ENCODE measurements at regions not wholly inside any gene's neighbourhood (a gene's known extent, or its start where the extent isn't known, plus 50 kb on each side); places are given as distances from the start of the nearest gene placed in this dataset.

DNA sequence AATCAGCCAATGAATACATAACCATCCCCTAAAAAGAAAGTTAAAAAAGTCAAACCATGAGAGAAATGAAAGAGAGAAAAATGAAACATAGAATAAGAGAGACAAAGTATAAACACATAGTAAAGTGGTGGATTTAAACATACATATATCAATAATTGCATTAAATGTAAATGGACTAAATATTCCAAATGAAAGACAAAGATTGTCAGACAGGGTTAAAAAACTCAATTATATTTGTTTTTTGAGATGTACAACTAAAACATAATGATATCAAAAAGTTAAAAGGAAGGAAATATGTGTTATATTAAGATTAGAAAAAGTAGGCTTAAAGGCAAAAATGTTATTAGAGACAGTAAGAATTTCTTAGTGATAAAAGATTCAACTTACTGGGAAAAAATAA lies 83.8 kb upstream of the CELF4 start:
- DNase-seq (ENCODE audit: low read depth): no peak

DNA sequence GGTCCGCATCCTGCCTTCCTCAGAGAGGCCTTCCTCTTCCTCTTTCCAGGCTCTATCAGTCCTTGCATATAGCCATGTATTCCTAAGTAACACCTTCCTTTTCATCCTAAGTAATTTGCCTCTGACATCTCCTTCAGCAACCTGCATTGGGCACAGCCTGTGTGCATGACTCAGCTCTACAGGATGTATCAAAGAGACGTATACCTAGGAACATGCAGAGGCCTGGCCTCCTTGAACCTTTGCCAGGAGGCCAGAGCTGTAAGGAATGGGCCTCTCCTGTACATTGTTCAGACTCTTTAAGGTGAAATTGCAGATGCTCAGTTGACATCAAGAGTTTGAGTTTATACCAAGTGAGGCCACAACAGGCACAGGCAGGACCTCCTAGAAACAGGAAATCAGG lies 76.0 kb upstream of the CELF4 start:
- no peak for DNase-seq (ENCODE audit: low read depth)

DNA sequence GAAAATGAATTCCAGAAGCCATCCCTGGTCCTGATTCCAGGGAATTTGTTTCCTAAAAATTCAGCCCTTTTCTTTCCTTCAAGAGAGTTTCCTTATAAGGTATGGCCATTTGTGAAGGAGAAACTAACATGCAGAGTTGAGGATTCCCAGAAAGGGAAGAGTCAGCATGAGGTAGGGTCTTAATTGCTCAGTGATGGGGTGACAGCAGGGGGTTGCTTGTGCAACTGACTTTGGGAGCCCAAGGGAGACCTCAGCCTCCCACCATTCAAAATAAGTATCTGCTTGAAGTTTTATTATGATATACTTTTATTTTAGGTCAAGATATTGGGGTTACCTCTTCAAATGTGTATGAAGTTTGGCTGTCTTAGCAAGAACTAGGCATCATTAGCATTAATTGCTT lies 74.9 kb upstream of the CELF4 start:
- no peak for DNase-seq (ENCODE audit: low read depth)

DNA sequence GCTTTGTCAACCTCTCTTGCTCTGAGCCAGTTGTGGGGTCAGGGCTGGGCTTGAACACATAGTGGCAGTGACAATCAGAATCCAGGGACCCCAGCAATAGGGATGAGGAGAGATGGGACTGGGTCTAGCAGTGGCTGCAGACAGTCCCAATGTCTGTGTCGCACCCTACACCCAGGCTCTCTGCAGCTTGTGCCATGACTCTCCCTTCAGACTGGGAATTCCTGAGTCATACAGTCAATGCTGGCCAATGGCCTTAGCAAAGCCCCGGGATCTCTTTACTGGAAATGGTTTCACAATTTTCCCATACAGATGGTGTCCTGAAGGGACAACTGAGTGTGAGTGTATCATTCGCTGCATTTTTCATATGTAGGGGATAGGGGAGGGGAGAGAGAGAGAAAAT lies 74.2 kb upstream of the CELF4 start:
- DNase-seq (ENCODE audit: low read depth): no peak

DNA sequence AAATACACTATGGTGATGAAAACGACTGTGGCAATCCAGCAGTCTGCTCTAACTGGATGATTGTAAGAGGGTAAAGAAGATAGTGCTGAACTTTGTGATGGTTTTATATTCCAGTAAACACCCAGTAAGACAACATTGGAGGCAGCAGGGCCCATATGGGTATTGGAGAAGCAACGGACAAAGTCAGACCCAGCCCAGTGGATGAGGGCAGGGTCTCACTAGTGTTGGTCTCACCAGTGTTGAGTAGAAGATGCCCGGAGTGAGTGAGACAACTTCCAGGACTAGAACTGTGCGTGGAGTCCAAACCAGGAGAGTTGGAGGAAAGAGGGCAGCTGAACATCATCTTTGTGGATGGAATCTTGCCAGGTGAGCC lies 71.9 kb upstream of the CELF4 start:
- no peak for DNase-seq (ENCODE audit: low read depth)

DNA sequence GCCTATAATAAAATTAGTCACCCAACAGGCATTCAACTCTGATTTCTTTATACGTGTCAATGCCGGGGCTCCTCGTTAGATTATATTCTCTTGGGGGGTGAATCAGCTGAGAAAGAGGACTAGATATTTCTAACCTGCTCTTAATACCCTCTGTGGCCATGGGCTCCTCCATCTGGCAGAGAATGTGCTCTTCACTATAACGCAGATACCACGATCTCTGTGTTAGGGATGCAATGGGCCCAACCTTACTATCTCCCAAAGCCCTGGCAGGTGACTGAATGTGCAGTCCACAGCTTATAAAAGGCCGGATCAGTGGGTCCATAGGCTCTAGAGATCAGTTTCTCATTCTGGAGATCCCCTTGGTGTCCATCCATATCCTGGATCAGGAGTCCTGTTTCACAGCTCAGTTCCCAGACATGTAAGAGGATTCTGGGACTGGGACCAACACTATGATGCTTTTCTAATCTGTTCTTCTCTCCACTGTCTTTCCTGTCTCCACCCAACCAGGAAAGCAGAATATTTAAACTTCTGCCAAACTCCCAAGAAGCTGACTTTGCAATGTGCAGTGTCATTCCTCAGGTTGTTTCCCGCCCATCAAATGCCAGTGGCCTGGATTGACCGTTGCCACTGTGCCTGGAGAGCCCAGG lies 71.4 kb upstream of the CELF4 start:
- no peak for DNase-seq (ENCODE audit: low read depth)

DNA sequence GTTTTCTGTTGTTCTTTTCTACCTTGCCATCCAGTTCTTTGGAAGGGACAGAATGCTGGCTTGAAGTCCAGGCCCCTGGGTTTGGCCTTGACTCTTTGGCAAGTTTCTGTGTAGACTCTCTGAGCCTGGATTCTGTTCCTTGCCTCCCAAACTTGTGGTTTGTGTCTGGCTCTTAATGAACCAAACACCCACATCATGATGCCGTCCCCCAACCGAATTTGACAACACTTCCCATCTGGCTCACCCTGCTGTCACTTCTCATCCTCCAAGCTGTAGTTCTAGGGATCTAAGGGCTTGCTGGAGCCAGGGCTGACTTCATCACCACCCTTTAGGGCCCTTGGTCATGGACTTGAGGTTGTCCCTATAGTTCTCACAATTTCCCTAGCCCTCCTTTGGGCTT lies 68.9 kb upstream of the CELF4 start:
- DNase-seq (ENCODE audit: low read depth): no peak

DNA sequence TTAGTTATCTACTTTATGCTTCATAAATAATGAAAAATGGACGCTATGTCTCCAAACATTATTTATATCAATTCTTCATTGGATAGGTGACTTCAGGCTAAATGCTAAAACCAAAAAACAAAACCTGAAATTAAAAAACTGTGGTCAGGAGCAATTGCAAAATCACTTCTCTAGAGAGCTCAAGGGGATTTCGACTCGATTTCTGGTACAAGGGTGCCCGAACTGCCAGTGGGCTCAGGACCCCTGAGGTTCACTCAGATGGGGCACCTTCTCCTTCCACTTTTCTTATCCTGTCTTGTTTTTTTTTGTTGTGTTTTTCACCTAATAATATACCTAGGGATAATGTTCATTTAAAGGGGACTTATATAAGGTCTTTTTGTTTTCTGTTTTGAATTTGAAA lies 65.8 kb upstream of the CELF4 start:
- no peak for DNase-seq (ENCODE audit: low read depth)

DNA sequence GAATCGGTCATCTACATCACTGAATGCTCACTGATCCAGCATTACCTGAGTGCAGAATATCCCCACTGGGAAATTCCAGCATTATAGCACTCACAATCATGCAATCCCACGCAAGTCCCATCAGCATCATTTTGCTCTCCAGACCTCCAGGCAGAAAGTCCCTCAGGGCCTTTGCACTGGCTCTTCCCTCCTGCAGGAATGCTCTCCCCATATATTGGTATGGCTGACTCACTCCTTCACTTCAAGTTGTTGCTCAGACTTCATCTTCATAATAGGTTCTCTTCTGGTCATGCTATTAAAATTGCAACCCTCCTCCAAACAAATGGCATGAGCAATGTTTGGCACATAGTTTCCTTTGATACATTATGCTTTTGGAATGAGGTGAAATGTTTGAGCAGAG lies 64.7 kb upstream of the CELF4 start:
- DNase-seq (ENCODE audit: low read depth): no peak

DNA sequence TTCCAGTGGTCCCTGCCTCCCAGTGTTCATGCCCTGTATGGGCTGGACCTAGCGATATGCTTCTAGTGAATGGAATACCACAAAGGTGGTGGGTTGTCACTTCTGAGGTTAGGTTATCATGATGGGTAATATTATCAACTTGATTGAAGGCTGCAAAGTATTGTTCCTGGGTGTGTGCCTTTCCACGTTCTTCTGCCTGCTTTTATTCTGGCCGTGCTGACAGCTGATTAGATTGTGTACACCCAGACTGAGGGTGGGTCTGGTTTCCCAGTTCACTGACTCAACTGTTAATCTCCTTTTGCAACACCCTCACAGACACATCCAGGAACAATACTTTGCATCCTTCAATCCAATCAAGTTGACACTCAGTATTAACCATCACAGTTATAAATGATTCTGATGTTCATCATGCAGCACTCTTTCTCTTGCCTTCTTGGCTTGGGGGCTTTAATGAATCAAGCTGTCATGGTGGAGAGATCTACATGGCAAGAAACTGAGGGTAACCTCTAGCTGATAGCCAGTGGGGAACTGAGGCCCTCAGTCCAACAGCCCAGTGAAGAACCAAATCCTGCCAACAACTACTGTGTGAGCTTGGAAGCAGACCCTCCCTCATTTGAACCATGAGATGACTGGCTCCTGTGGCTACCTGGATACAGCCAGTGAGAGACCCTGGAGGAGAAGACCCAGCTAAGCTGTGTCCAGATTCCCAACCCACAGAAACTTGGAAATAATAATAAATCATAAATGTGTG lies 63.0 kb upstream of the CELF4 start:
- DNase-seq (ENCODE audit: low read depth): no peak

DNA sequence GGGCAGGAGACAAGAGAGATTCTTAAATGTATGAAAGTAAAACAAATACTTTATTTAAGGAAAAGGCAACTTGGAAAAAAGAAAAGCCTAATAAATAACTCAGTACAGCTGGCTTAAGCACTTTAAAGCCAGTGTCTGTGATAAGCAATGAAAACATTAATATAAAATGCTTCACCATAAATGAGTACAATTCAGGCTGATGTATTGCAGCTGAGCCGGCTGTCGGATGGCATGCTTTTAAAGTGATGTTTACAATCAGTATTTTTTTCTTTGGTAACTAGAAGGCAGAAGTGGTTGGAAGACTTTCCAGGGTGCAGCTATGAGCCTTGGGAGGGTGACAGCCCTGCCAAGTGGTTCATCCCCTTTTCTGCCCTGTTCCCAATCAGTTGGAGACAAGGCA lies 58.7 kb upstream of the CELF4 start:
- no peak for DNase-seq (ENCODE audit: low read depth)

DNA sequence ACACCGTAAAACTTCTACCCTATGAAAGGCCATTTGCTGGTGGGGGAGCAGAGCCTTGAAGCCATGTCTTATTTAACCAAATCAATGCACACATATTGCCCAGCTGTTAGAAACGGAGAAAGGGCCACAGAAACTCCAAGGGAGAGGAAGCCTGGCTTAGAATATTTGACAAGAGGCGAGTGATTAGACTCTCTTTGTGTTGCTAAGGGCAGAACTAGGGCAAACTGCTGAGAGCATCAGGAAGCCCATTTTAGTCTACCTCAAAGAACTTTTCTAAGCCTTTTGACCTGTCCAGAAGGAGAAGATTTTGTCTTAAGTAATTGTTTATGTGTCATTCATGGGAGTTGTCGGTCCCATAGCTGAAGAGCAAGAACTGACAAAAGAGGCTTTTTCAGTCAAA lies 54.4 kb upstream of the CELF4 start:
- no peak for DNase-seq (ENCODE audit: low read depth)

DNA sequence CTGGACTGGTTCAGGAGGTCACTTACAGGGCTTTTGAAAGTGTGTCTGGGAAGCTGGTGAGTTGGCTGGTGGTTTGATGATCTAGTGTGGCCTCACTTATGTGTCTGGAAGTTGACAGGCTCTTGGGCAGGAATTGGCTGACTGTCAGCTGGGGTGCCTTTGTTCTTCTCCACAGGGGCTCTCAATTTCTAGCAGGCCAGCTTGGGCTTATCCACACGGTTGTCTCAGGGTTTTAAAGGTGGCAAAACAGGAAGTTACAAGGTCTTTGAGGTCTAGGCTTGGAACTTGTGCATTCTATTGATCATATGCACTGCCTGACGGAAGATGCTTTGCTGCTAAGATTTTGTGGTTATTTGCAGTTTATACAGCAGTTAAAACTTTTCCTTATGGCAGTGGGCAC lies 52.0 kb upstream of the CELF4 start:
- DNase-seq (ENCODE audit: low read depth): no peak

Data from non-pigmented ciliary epithelial cell (primary cell).